IPS DF 4.7 (cell line): ENCODE measurements at regions not wholly inside any gene's neighbourhood (a gene's known extent, or its start where the extent isn't known, plus 50 kb on each side); places are given as distances from the start of the nearest gene placed in this dataset.
"Not testable (repeated sequence)": the region's sequence is repeated elsewhere in the genome, so short reads cannot be mapped to it uniquely, and the experiment has no call there.

Source experiments
- DNase-seq: peaks from one replicate; pipeline ENCODE4 v3.0.0-alpha.2; 2013; ENCODE audit warnings: low spot score; ENCODE audit errors: extremely low read depth

GRCh38 chr2:221999717-222000116 lies 299.1 kb downstream of the PAX3 start:
- no peak for DNase-seq

DNA sequence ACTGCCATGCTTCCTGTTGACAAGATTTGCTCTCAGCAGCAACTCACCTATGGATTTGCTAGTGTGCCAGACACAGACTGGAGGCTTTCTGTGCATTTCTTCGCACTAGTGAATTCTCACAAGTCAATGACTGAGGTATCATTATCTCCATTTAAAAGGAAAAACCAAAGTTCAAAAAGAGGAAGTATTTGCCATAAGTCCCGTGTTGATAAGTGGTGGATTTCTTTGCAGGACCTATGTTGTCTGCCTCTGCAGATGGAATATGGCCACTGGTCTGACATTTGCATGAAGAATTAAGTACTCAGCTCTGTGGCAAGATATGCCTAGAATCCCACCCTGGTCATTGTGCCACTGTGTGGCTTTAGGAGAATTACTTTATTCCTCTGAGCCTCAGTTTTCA lies 299.6 kb downstream of the PAX3 start:
- no peak for DNase-seq

DNA sequence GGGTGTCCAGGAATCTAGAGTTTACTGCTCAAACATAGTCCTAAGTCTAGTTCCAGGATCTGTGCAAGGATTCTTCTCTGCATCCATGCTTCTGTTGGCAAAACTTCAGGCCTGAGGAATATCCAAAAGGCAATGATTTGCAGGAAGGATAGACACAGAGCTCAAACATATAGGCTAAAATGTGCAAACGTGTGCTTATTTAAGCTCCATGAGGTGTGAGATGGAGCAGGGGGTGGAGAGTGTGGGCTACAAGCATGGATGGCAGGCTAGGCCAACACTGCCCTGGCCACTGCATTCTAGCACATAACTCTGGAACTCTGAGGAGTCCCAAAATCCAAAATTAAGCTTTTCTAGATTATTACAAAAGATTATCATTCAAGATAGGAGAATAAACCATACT lies 301.1 kb downstream of the PAX3 start:
- DNase-seq = no peak

- DNase-seq = peak; percentile 16
Measured at GRCh38 chr2:221997100-221997499, 301.7 kb downstream of the PAX3 start.

- DNase-seq = no peak
Measured at GRCh38 chr2:221994926-221995325, 303.9 kb downstream of the PAX3 start.

- not testable (repeated sequence) for DNase-seq
Measured at GRCh38 chr2:221984376-221984775, 314.4 kb downstream of the PAX3 start.

DNA sequence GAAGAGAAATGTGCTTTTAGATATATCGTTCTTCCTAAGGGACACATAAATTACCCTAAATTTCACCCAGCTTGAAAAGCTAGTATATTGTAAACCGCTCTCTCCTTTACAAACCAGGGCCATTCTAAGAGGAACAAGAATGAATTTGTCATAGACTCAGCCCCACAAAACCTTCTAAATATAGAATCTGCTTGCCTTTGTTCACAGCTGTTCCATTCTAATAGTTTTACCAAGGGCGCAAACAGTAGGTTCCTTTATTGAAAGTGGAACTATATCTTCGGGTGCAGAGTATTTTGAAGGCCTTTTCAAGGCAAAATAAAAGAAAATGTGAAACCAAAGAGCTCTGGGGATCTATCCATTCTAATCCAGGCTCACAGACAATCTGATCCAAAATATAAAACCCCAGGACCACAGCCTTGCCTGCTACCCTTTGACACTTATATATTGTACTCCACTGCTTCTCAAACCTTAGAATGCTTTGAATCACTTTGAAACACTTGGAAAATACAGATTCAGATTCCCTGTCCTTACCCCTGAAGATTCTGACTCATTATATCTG lies 316.8 kb downstream of the PAX3 start:
- DNase-seq = no peak

DNA sequence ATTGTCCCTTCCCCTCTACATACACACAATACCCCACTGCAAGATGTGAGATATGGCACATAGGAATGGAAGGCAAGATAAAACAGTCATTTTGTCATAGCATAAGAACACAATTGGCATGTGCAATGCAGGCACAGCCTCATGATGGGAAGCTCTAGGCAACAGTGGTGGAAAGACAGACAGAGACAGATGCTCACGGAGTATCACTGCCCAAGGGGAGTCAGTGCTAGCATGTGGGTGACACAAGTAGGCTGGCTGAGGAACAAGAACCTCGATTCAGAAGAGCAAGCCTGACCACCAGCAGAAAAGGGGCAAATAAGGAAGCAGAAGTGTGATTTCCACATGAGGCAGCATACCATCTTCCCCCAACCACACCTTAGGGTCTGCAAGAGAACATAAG lies 323.6 kb downstream of the PAX3 start:
- DNase-seq = no peak

GRCh38 chr2:221973902-221974301 lies 324.9 kb downstream of the PAX3 start:
- no peak for DNase-seq

DNA sequence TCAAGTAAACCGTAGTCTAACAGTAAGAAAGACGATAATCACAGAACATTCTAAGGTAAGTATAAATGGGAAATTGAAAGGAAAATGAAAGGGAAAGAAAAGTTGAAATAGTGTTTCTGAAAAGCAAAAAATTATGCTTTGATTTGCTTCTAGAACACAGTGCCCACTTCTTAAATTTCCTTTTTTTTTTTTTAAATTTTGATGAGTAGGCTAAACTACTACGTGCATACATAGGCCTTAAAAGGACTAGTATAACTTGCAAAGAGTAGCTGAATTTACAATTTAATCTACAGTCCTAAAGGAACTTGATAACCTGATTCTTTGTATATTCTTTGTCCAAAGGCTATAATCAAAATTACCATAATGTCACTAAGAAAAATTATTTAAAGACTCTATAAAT lies 325.3 kb downstream of the PAX3 start:
- no peak for DNase-seq

DNA sequence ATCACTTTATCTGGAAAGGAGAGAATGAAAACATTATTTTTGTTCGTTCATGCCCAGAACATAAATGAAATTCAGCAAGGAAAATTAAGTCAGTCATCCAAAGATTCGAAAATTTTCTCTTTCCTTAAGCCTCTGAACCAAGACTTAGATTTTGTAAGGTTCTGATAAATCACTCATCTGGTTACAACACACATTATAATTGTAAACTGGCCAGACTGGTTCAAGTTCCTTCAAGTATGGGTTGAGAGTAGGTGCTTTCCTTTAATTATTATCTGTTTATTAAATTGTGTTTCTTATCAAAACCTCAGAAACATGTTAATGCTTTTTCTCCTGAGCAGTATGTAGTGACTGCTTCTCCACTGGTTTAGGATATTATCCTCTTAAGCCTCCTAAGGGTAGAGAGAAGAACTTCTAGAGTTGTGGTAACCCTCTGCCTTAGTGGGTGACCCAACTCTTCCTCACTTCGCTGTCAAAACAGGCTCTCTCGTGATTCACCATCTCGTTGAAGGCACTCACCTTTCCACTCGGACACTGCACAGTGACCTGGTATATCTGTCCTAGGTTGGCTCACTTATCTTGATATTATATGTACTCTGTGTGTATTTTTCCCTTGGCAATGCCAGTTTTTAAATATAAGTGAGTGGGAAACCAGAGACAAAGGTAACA lies 325.9 kb downstream of the PAX3 start:
- DNase-seq = no peak

GRCh38 chr2:221970389-221970788 lies 328.4 kb downstream of the PAX3 start:
- no peak for DNase-seq

DNA sequence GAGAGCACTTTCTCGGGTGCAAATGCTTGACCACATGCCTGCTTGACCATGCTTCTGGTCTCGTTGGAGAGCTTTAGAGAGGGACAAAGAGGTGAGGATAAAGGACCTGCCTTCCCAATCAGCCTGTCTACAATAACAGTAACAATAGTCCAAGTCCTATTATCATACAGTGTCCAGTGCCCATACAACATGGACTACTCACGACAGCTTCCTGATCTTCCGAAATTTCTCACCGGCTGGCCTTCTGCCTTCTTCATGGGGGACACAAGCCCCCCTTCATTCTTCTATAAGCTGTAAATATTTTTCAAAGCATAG lies 329.0 kb downstream of the PAX3 start:
- no peak for DNase-seq

- no peak for DNase-seq
Measured at GRCh38 chr2:221969087-221969829, 329.5 kb downstream of the PAX3 start.

DNA sequence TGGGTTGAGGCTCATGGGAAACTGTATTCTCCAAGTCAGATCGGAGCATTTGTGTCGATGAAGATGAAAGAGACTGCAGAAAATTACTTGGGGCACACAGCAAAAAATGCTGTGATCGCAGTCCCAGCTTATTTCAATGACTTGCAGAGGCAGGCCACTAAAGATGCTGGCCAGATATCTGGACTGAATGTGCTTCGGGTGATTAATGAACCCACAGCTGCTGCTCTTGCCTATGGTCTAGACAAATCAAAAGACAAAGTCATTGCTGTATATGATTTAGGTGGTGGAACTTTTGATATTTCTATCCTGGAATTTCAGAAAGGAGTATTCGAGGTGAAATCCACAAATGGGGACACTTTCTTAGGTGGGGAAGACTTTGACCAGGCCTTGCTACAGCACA lies 336.6 kb downstream of the PAX3 start:
- no peak for DNase-seq

DNA sequence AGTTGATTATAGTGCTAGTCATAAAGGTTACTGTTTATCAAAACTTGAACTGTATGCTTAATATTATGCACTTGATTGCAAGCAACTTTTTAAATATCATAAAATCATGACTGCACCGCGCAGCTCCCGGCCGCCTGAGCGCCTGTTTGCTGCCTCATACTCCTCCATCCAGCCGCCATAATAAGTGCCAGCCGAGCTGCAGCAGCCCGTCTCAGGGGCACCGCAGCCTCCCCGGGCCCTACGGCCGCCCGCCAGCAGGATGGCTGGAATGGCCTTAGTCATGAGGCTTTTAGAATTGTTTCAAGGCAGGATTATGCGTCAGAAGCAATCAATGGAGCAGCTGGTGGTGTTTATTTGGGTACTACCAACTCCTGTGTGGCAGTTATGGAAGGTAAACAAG lies 337.2 kb downstream of the PAX3 start:
- no peak for DNase-seq

- no peak for DNase-seq
Measured at GRCh38 chr2:221958224-221958623, 340.6 kb downstream of the PAX3 start.

DNA sequence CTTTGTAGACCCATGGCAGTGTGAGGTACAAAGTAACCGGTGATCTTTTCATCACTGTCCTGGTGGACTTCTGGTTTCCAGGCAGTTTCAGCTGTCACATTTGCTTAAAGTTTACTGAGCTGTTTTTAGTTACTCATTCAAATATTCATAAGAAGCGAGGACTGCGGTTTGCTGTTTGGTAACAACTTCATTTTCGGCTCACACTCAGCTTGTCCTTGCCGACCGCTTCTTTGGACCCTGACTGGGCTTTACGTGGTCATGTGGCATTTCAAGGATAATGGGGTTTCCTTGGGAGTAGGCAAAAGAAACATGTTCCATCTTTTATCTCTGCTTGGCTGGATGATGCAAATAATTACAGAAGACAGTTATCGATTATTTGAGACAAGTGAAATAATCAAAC lies 350.7 kb downstream of the PAX3 start:
- no peak for DNase-seq

GRCh38 chr2:221944452-221944851 lies 354.3 kb downstream of the PAX3 start:
- DNase-seq = not testable (repeated sequence)

DNA sequence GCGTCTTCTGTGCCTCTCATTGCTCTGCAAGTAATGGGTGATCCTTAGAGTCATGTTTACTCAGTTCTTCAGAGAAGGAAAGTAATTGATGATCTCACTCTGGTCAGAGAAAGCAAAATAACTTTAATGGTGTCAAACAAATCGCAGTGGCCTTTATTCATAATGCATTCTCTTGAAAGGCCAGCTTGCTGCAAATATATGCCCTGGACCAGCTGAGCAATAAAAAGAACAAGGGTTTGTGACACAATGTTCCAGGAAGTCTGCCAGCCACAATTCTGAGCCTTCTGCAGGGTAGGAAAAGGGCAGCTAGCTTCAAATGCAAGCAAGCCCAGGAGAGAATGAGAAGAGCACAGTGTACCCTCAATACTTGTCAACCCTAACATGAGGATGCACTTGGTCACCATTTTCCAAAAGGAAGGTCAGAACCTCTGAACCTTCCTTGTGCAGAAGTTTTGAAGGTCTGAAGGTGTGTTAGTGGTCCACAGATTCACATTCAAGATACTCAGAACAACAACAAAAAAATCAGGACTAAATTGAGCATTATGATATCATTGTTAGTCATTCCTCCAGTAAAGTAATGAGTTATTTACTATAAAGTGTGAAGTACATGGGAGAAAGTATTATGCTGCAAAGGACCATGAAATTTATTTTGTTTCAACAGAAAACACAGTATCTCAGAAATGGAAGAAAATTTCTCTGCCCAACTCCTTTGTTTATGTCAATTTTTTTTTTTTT lies 355.6 kb downstream of the PAX3 start:
- DNase-seq = no peak

DNA sequence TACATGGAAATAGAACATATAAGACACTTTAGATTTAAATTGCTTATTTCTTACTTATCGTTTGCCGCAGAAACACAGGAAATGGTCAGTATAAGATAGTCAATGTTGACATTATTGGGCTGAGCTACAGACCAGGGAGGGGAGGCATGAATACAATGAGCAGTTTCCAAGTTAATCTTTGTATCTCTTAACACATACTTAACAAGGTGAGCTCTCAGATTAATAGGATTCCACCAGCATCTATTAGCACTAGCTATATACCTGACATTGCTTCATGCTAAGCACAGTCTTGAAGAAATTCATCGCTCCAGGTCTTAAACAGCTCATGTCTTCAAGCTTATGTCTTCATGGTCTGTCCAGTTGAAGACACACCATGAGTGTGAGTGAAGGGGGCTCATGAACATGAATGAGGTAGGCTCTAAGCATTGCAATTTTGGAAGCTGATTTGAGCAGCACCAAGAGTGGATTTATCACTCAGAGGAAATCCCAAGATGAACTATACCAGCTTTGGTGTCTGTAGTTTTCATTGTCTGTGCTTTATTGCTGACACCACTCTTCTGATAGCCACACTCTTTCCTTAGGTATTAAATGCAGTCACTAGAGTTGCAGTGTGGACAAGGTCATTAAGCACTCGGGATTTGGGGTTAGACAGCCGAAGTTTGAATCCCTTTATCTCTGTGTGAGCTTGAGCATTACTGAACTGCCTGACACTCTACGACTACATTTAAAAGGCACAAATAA lies 359.3 kb upstream of the EPHA4 start:
- no peak for DNase-seq

DNA sequence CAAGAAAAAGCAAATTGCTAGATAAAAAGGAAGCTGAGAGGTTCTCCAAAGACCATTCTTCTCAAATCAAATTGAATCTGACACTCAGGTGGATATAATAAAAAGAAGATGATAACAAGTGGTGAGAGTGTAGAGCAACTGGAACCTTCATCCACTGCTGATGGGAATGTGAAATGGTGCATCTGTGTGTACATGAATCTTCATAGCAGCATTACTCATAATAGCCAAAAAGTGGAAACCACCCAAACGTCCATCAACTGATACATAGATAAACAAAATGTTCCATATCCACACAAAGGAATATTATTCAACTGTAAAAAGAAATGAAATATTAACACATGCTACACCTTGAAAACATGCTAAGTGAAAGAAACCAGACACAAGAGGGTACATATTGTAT lies 357.2 kb upstream of the EPHA4 start:
- DNase-seq = no peak
